ENCODE measurements at regions not wholly inside any gene's neighbourhood (a gene's known extent, or its start where the extent isn't known, plus 50 kb on each side); places are given as distances from the start of the nearest gene placed in this dataset.

DNA sequence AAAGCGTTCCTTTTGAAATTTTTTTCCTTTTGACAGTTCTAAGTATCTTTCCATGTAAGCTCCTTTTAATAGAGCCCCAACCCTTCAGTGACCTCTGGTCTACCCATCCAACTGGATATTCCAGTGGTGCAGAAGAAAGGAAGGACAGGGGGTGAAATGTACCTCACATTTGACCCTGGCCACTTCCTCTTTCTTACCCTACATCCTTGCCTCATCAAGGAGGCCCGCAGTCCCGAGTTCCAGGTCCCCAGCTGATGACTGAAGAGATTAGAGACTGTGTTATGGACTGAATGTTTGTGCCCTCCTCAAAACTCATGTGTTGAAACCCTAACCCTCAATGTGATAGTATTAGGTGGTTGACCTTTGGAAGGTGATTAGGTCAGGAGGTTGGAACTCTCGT, 158.1 kb downstream of the RBM43 start:
- Histone ChIP-seq H3K4me1 (ENCODE audit: control insufficient read depth in 1 of 2, insufficient read depth in 2 of 2, low read length in 2 of 2) (no peaks in the 10 kb centered on the region), H2AFZ (ENCODE audit: low read depth, low read length, poor library complexity, severe bottlenecking) (no peak overlapping the region), H3K4me2 (ENCODE audit: low read length) (no peak overlapping the region), H3K4me3 (replicated peaks in 1 of 2; ENCODE audit: low read depth in 1 of 2, low read length in 2 of 2) (no peak overlapping the region), H3K79me2 (ENCODE audit: insufficient read depth, low read length) (no peaks in the 10 kb centered on the region), H3K9me3 (ENCODE audit: control insufficient read depth in 1 of 2, insufficient read depth in 1 of 2, low read depth in 1 of 2, low read length in 2 of 2) (no peaks in the 10 kb centered on the region; a peak in 1 of 4 replicates), H3K27me3 (ENCODE audit: insufficient read depth, low read length) (no peaks in the 10 kb centered on the region), H3K9ac (ENCODE audit: low read length) (no peak overlapping the region), H3K36me3 (ENCODE audit: control insufficient read depth in 1 of 2, insufficient read depth in 2 of 2, low read length in 2 of 2) (no peaks in the 10 kb centered on the region), H3K27ac (ENCODE audit: low read depth, low read length) (no peak overlapping the region), H3K9me2 (ENCODE audit: insufficient read depth) (no peaks in the 10 kb centered on the region), H4K20me1 (ENCODE audit: insufficient read depth) (no peaks in the 10 kb centered on the region)
- ChIA-PET CTCF (no interaction called here), POLR2A (no interaction called here), RAD21 (ENCODE audit: low non-redundant PET in 1 of 2, low total read pairs in 2 of 2, uncharacterized antibody in 2 of 2, unreplicated experiment in 2 of 2) (no interaction called here)
- DNase-seq (ENCODE audit: low read depth, low spot score): no peak
- intact Hi-C loops (cut with micrococcal nuclease): no loop called here
- ATAC-seq: no peak
- TF ChIP-seq RAD21 (IDR thresholded peaks at IDR 0.05; ENCODE audit: low read depth) (no peak), SRF (IDR thresholded peaks at IDR 0.05; ENCODE audit: low read depth) (no peak), YY1 (IDR thresholded peaks at IDR 0.05; ENCODE audit: extremely low read depth, insufficient replicate concordance, low read depth, low read length) (no peak), FOSL1 (IDR thresholded peaks at IDR 0.05; ENCODE audit: low read depth) (no peak), SP1 (IDR thresholded peaks at IDR 0.05; ENCODE audit: low read depth) (no peak), ZNF274 (IDR thresholded peaks at IDR 0.05; ENCODE audit: low read depth, low read length) (no peak), JUND (IDR thresholded peaks at IDR 0.05) (no peak), SIN3A (IDR thresholded peaks at IDR 0.05; ENCODE audit: low read depth) (no peak), TCF7L2 (IDR thresholded peaks at IDR 0.05; ENCODE audit: borderline replicate concordance, extremely low read depth, insufficient read depth, insufficient read length) (no peak)
- BruUV-seq (replicated peaks): no TSS peak

GRCh38 chr2:151102226-151102625, 159.4 kb downstream of the RBM43 start:
- RAD21 ChIA-PET (ENCODE audit: low non-redundant PET in 1 of 2, low total read pairs in 2 of 2, uncharacterized antibody in 2 of 2, unreplicated experiment in 2 of 2): no interaction called here
- no peak for ATAC-seq
- Histone ChIP-seq H3K4me2 (ENCODE audit: low read length) (no peak overlapping the region), H3K9me3 (ENCODE audit: control insufficient read depth in 1 of 2, insufficient read depth in 1 of 2, low read depth in 1 of 2, low read length in 2 of 2) (no peaks in the 10 kb centered on the region; a peak in 1 of 4 replicates), H3K79me2 (ENCODE audit: insufficient read depth, low read length) (no peaks in the 10 kb centered on the region), H3K36me3 (ENCODE audit: control insufficient read depth in 1 of 2, insufficient read depth in 2 of 2, low read length in 2 of 2) (no peaks in the 10 kb centered on the region), H3K4me3 (replicated peaks in 1 of 2; ENCODE audit: low read depth in 1 of 2, low read length in 2 of 2) (no peak overlapping the region), H3K9me2 (ENCODE audit: insufficient read depth) (no peaks in the 10 kb centered on the region), H4K20me1 (ENCODE audit: insufficient read depth) (no peaks in the 10 kb centered on the region), H3K9ac (ENCODE audit: low read length) (no peak overlapping the region), H2AFZ (ENCODE audit: low read depth, low read length, poor library complexity, severe bottlenecking) (no peak overlapping the region), H3K4me1 (ENCODE audit: control insufficient read depth in 1 of 2, insufficient read depth in 2 of 2, low read length in 2 of 2) (no peaks in the 10 kb centered on the region), H3K27ac (ENCODE audit: low read depth, low read length) (no peak overlapping the region), H3K27me3 (ENCODE audit: insufficient read depth, low read length) (no peaks in the 10 kb centered on the region)
- intact Hi-C loops (cut with micrococcal nuclease): no loop called here
- DNase-seq (ENCODE audit: low read depth, low spot score): no peak
- POLR2A ChIA-PET: no interaction called here
- CTCF ChIA-PET: no interaction called here
- BruUV-seq (replicated peaks): no TSS peak
- no peak for TF ChIP-seq EZH2 (IDR thresholded peaks at IDR 0.05)
- TF ChIP-seq, protein P1, sequence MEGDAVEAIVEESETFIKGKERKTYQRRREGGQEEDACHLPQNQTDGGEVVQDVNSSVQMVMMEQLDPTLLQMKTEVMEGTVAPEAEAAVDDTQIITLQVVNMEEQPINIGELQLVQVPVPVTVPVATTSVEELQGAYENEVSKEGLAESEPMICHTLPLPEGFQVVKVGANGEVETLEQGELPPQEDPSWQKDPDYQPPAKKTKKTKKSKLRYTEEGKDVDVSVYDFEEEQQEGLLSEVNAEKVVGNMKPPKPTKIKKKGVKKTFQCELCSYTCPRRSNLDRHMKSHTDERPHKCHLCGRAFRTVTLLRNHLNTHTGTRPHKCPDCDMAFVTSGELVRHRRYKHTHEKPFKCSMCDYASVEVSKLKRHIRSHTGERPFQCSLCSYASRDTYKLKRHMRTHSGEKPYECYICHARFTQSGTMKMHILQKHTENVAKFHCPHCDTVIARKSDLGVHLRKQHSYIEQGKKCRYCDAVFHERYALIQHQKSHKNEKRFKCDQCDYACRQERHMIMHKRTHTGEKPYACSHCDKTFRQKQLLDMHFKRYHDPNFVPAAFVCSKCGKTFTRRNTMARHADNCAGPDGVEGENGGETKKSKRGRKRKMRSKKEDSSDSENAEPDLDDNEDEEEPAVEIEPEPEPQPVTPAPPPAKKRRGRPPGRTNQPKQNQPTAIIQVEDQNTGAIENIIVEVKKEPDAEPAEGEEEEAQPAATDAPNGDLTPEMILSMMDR (IDR thresholded peaks at IDR 0.05 in 2 of 3, conservative IDR thresholded peaks at IDR 0.05 in 1 of 3; ENCODE audit: borderline replicate concordance in 1 of 3, insufficient read depth in 1 of 3, low read depth in 2 of 3, low read length in 2 of 3): no peak
- TF ChIP-seq, protein P2, sequence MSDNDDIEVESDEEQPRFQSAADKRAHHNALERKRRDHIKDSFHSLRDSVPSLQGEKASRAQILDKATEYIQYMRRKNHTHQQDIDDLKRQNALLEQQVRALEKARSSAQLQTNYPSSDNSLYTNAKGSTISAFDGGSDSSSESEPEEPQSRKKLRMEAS (IDR thresholded peaks at IDR 0.05): no peak
- TF ChIP-seq CEBPB (IDR thresholded peaks at IDR 0.05; ENCODE audit: low read depth): no peak
- TF ChIP-seq JUND (IDR thresholded peaks at IDR 0.05): no peak
- no peak for TF ChIP-seq EZH2phosphoT487 (IDR thresholded peaks at IDR 0.05; ENCODE audit: borderline replicate concordance)
- no peak for TF ChIP-seq RAD21 (IDR thresholded peaks at IDR 0.05; ENCODE audit: low read depth)
- TF ChIP-seq, protein P3, sequence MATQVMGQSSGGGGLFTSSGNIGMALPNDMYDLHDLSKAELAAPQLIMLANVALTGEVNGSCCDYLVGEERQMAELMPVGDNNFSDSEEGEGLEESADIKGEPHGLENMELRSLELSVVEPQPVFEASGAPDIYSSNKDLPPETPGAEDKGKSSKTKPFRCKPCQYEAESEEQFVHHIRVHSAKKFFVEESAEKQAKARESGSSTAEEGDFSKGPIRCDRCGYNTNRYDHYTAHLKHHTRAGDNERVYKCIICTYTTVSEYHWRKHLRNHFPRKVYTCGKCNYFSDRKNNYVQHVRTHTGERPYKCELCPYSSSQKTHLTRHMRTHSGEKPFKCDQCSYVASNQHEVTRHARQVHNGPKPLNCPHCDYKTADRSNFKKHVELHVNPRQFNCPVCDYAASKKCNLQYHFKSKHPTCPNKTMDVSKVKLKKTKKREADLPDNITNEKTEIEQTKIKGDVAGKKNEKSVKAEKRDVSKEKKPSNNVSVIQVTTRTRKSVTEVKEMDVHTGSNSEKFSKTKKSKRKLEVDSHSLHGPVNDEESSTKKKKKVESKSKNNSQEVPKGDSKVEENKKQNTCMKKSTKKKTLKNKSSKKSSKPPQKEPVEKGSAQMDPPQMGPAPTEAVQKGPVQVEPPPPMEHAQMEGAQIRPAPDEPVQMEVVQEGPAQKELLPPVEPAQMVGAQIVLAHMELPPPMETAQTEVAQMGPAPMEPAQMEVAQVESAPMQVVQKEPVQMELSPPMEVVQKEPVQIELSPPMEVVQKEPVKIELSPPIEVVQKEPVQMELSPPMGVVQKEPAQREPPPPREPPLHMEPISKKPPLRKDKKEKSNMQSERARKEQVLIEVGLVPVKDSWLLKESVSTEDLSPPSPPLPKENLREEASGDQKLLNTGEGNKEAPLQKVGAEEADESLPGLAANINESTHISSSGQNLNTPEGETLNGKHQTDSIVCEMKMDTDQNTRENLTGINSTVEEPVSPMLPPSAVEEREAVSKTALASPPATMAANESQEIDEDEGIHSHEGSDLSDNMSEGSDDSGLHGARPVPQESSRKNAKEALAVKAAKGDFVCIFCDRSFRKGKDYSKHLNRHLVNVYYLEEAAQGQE (IDR thresholded peaks at IDR 0.05; ENCODE audit: low read depth): no peak
- no peak for TF ChIP-seq EGR1 (IDR thresholded peaks at IDR 0.05; ENCODE audit: low read depth)
- TF ChIP-seq FOSL1 (IDR thresholded peaks at IDR 0.05; ENCODE audit: low read depth): no peak
- no peak for TF ChIP-seq YY1 (IDR thresholded peaks at IDR 0.05; ENCODE audit: extremely low read depth, insufficient replicate concordance, low read depth, low read length)
- TF ChIP-seq TCF7L2 (IDR thresholded peaks at IDR 0.05; ENCODE audit: borderline replicate concordance, extremely low read depth, insufficient read depth, insufficient read length): no peak
- TF ChIP-seq ZNF274 (IDR thresholded peaks at IDR 0.05; ENCODE audit: low read depth, low read length): no peak
